ENCODE measurements at regions not wholly inside any gene's neighbourhood (a gene's known extent, or its start where the extent isn't known, plus 50 kb on each side); places are given as distances from the start of the nearest gene placed in this dataset.

- Histone ChIP-seq H3K9me3 (no peaks in the 10 kb centered on the region), H3K4me1 (no peaks in the 10 kb centered on the region), H3K36me3 (ENCODE audit: low read depth, missing control alignments) (no peaks in the 10 kb centered on the region), H3K4me3 (no peak overlapping the region), H3K27ac (no peak overlapping the region), H3K27me3 (no peaks in the 10 kb centered on the region)
- DNase-seq: no peak
- intact Hi-C loops (cut with DNase I; ENCODE audit: low total_unique reads): no loop called here
- TF ChIP-seq POLR2A (IDR thresholded peaks at IDR 0.05) (no peak), CTCF (IDR thresholded peaks at IDR 0.05) (no peak)
- WGBS, 2 donors: 69 to 78% methylated on average over 15 of the region's 15 CpGs
Observed at GRCh38 chr6:3650959-3651697, 100.4 kb downstream of the PXDC1 start.

GRCh38 chr6:3650076-3650958 is 101.2 kb downstream of the PXDC1 start:
- TF ChIP-seq POLR2A (IDR thresholded peaks at IDR 0.05) (no peak), CTCF (IDR thresholded peaks at IDR 0.05) (no peak)
- Histone ChIP-seq H3K36me3 (ENCODE audit: low read depth, missing control alignments) (no peaks in the 10 kb centered on the region), H3K9me3 (no peaks in the 10 kb centered on the region), H3K4me3 (no peak overlapping the region), H3K27me3 (no peaks in the 10 kb centered on the region), H3K4me1 (no peaks in the 10 kb centered on the region), H3K27ac (no peak overlapping the region)
- no peak for DNase-seq
- intact Hi-C loops (cut with DNase I; ENCODE audit: low total_unique reads): no loop called here
- 95 to 96% methylated on average over 10 to 17 of the region's 17 CpGs for WGBS, 2 donors

GRCh38 chr6:3648724-3649123 is 102.8 kb downstream of the PXDC1 start:
- WGBS, 2 donors: 67 to 73% methylated on average over 2 of the region's 2 CpGs
- Histone ChIP-seq H3K9me3 (no peaks in the 10 kb centered on the region), H3K27ac (no peak overlapping the region), H3K4me1 (no peaks in the 10 kb centered on the region), H3K36me3 (ENCODE audit: low read depth, missing control alignments) (no peaks in the 10 kb centered on the region), H3K27me3 (no peaks in the 10 kb centered on the region), H3K4me3 (no peak overlapping the region)
- no peak for DNase-seq
- TF ChIP-seq POLR2A (IDR thresholded peaks at IDR 0.05): no peak
- TF ChIP-seq CTCF (IDR thresholded peaks at IDR 0.05): no peak
- intact Hi-C loops (cut with DNase I; ENCODE audit: low total_unique reads): no loop called here

GRCh38 chr6:3646616-3647362 is 104.7 kb downstream of the PXDC1 start:
- intact Hi-C loops (cut with DNase I; ENCODE audit: low total_unique reads): no loop called here
- Histone ChIP-seq H3K4me1 (no peaks in the 10 kb centered on the region), H3K27ac (no peak overlapping the region), H3K4me3 (no peak overlapping the region), H3K36me3 (ENCODE audit: low read depth, missing control alignments) (no peaks in the 10 kb centered on the region), H3K27me3 (no peaks in the 10 kb centered on the region), H3K9me3 (no peaks in the 10 kb centered on the region)
- 43 to 76% methylated on average over 13 to 27 of the region's 27 CpGs for WGBS, 2 donors
- TF ChIP-seq POLR2A (IDR thresholded peaks at IDR 0.05) (no peak), CTCF (IDR thresholded peaks at IDR 0.05) (no peak)
- DNase-seq: no peak

All from testis (tissue), 2 donors.